IMR-90 (cell line): ENCODE measurements at regions not wholly inside any gene's neighbourhood (a gene's known extent, or its start where the extent isn't known, plus 50 kb on each side); places are given as distances from the start of the nearest gene placed in this dataset.

Experiments used
- ATAC-seq: fragments of 200-7000 bp; cut with Tn5 transposase; 2 replicates; pipeline ENCODE4 v1.9.1; 2020; ENCODE audit warnings: low read depth, mild to moderate bottlenecking, moderate library complexity
- BruUV-seq: library from RNA; stranded (reverse); fragments of 400-500 nt; replicated peaks from 2 replicates; lab custom pipeline; 2021; lab: Mats Ljungman, UMichigan
- CTCF ChIA-PET: fragments of 300-600 bp; formaldehyde crosslinking; extraction: SDS; loops from one replicate; lab custom pipeline; 2021; ENCODE audit warnings: antibody characterized with exemption; lab: Yijun Ruan, JAX
- POLR2A ChIA-PET: fragments of 300-600 bp; sonication (Branson Sonifier 250); formaldehyde crosslinking; loops from one replicate; lab custom pipeline; 2022; ENCODE audit warnings: antibody characterized with exemption; ENCODE audit not compliant: unreplicated experiment; lab: Charles Lee
- DNase-seq: peaks from one replicate; pipeline ENCODE4 v3.0.0; 2013
- H2AFZ ChIP-seq: replicated peaks from 2 replicates; pipeline ENCODE3; 2013; ENCODE audit warnings: low read length, mild to moderate bottlenecking; ENCODE audit not compliant: poor library complexity
- H2AK5ac ChIP-seq: 2 replicates; pipeline ENCODE4 v1.6.1; 2013; ENCODE audit warnings: low read depth, low read length, inconsistent platforms
- H2AK9ac ChIP-seq: replicated peaks from 2 replicates; pipeline ENCODE3; 2013; ENCODE audit warnings: mild to moderate bottlenecking, low read depth, low read length, moderate library complexity; ENCODE audit not compliant: poor library complexity
- H2BK120ac ChIP-seq: 2 replicates; pipeline ENCODE4 v1.6.1; 2013; ENCODE audit warnings: low read depth, low read length, inconsistent platforms
- H2BK15ac ChIP-seq: 3 replicates; pipeline ENCODE4 v1.6.1; 2013; ENCODE audit warnings: low read depth, low read length, inconsistent platforms
- H2BK20ac ChIP-seq: 2 replicates; pipeline ENCODE4 v1.6.1; 2013; ENCODE audit warnings: low read depth, mild to moderate bottlenecking, inconsistent platforms, low read length, moderate library complexity
- H2BK5ac ChIP-seq: 2 replicates; pipeline ENCODE4 v1.6.1; 2013; ENCODE audit warnings: mild to moderate bottlenecking, low read depth, low read length, inconsistent platforms; ENCODE audit not compliant: poor library complexity, severe bottlenecking
- H3K14ac ChIP-seq: replicated peaks from 2 replicates; pipeline ENCODE4 v1.6.1; 2013; ENCODE audit warnings: low read depth, low read length, inconsistent platforms
- H3K18ac ChIP-seq: 2 replicates; pipeline ENCODE4 v1.6.1; 2013; ENCODE audit warnings: low read depth, low read length, control low read depth
- H3K23ac ChIP-seq: 2 replicates; pipeline ENCODE4 v1.6.1; 2013; ENCODE audit warnings: low read depth, low read length, inconsistent platforms
- H3K27ac ChIP-seq: 2 replicates; pipeline ENCODE4 v1.5.1; 2013; ENCODE audit warnings: mild to moderate bottlenecking, control low read depth, low read length; ENCODE audit not compliant: insufficient read depth
- H3K27me3 ChIP-seq: 2 replicates; pipeline ENCODE4 v1.6.1; 2013; ENCODE audit warnings: low read length; ENCODE audit not compliant: control insufficient read depth, insufficient read depth
- H3K36me3 ChIP-seq: 2 replicates; pipeline ENCODE4 v1.6.1; 2013; ENCODE audit warnings: low read length, mixed read lengths; ENCODE audit not compliant: control insufficient read depth, insufficient read depth
- H3K4ac ChIP-seq: 2 replicates; pipeline ENCODE4 v1.6.1; 2013; ENCODE audit warnings: low read depth, low read length, inconsistent platforms
- H3K4me1 ChIP-seq: 2 replicates; pipeline ENCODE4 v1.6.1; 2013; ENCODE audit warnings: low read length, mixed read lengths; ENCODE audit not compliant: control insufficient read depth, insufficient read depth
- H3K4me2 ChIP-seq: 2 replicates; pipeline ENCODE4 v1.6.1; 2013; ENCODE audit warnings: low read depth, mild to moderate bottlenecking, control low read depth, low read length, moderate library complexity
- H3K4me3 ChIP-seq: 2 replicates; pipeline ENCODE4 v1.5.1; 2013; ENCODE audit warnings: low read depth, mild to moderate bottlenecking, control low read depth, low read length, moderate library complexity; ENCODE audit not compliant: insufficient read depth
- H3K56ac ChIP-seq: 2 replicates; pipeline ENCODE4 v1.6.1; 2013; ENCODE audit warnings: low read length, inconsistent platforms; ENCODE audit not compliant: insufficient read depth; ENCODE audit errors: extremely low read depth
- H3K79me1 ChIP-seq, 2 experiments: 2 replicates each; pipeline ENCODE4 v1.6.1; 2013; ENCODE audit warnings: low read length in 2 of 2, inconsistent platforms in 1 of 2, low read depth in 1 of 2
- H3K9ac ChIP-seq: 2 replicates; pipeline ENCODE4 v1.6.1; 2013; ENCODE audit warnings: low read depth, low read length, control low read depth
- H3K9me1 ChIP-seq: 2 replicates; pipeline ENCODE4 v1.6.1; 2013; ENCODE audit warnings: low read length, inconsistent platforms; ENCODE audit not compliant: insufficient read depth
- H3K9me3 ChIP-seq: 2 replicates; pipeline ENCODE4 v1.6.1; 2013; ENCODE audit warnings: low read length; ENCODE audit not compliant: control insufficient read depth, insufficient read depth
- H4K20me1 ChIP-seq: 2 replicates; pipeline ENCODE4 v1.6.1; 2013; ENCODE audit warnings: low read length, inconsistent platforms; ENCODE audit not compliant: insufficient read depth
- H4K5ac ChIP-seq: 2 replicates; pipeline ENCODE4 v1.6.1; 2013; ENCODE audit warnings: mild to moderate bottlenecking, low read depth, low read length, control low read depth
- H4K8ac ChIP-seq, 2 experiments: 2 replicates each; pipeline ENCODE4 v1.6.1; 2013; ENCODE audit warnings: low read depth in 2 of 2, low read length in 2 of 2, control low read depth in 1 of 2, inconsistent platforms in 1 of 2
- H4K91ac ChIP-seq: 2 replicates; pipeline ENCODE4 v1.6.1; 2013; ENCODE audit warnings: low read depth, low read length, inconsistent platforms; ENCODE audit not compliant: insufficient read depth
- BHLHE40 ChIP-seq: fragments of 150-350 bp; IDR thresholded peaks from 2 replicates; pipeline ENCODE4 v1.6.1; 2016; ENCODE audit warnings: mild to moderate bottlenecking, low read depth, low read length
- CEBPB ChIP-seq: IDR thresholded peaks from 2 replicates; pipeline ENCODE4 v1.6.1; 2012; ENCODE audit warnings: low read depth, low read length, improper control_type of control experiment
- CHD1 ChIP-seq: IDR thresholded peaks from 2 replicates; pipeline ENCODE4 v1.6.1; 2012; ENCODE audit warnings: low read depth, low read length, improper control_type of control experiment
- CTCF ChIP-seq: conservative IDR thresholded peaks from 2 replicates; pipeline ENCODE4 v1.5.1; 2012; ENCODE audit warnings: mild to moderate bottlenecking, low read depth, low read length, improper control_type of control experiment
- FOS ChIP-seq: fragments of 150-350 bp; IDR thresholded peaks from 2 replicates; pipeline ENCODE4 v1.6.1; 2016; ENCODE audit warnings: low read depth, low read length
- MAFK ChIP-seq: IDR thresholded peaks from 2 replicates; pipeline ENCODE4 v1.6.1; 2012; ENCODE audit warnings: low read depth, low read length, improper control_type of control experiment
- MAZ ChIP-seq: IDR thresholded peaks from 2 replicates; pipeline ENCODE4 v1.6.1; 2012; ENCODE audit warnings: low read depth, mild to moderate bottlenecking, low read length, improper control_type of control experiment, moderate library complexity, borderline replicate concordance
- MXI1 ChIP-seq: IDR thresholded peaks from 2 replicates; pipeline ENCODE4 v1.6.1; 2012; ENCODE audit warnings: low read depth, mild to moderate bottlenecking, low read length, moderate library complexity, borderline replicate concordance
- NFE2L2 ChIP-seq: fragments of 150-350 bp; IDR thresholded peaks from 2 replicates; pipeline ENCODE4 v1.6.1; 2016; ENCODE audit warnings: low read depth, mild to moderate bottlenecking, low read length
- POLR2A ChIP-seq: IDR thresholded peaks from 2 replicates; pipeline ENCODE4 v1.6.1; 2012; ENCODE audit warnings: mild to moderate bottlenecking, low read depth, low read length
- RAD21 ChIP-seq: IDR thresholded peaks from 2 replicates; pipeline ENCODE4 v1.6.1; 2012; ENCODE audit warnings: low read length, improper control_type of control experiment
- RCOR1 ChIP-seq: IDR thresholded peaks from 2 replicates; pipeline ENCODE4 v1.6.1; 2012; ENCODE audit warnings: mild to moderate bottlenecking, low read length, improper control_type of control experiment; ENCODE audit not compliant: insufficient replicate concordance
- RFX5 ChIP-seq: IDR thresholded peaks from 2 replicates; pipeline ENCODE4 v1.8.0; 2012; ENCODE audit warnings: low read depth, mild to moderate bottlenecking, low read length, moderate library complexity
- SMC3 ChIP-seq: fragments of 150-350 bp; IDR thresholded peaks from 2 replicates; pipeline ENCODE4 v1.6.1; 2016; ENCODE audit warnings: low read depth, mild to moderate bottlenecking, antibody characterized with exemption, low read length, moderate library complexity
- USF2 ChIP-seq: fragments of 150-350 bp; IDR thresholded peaks from 2 replicates; pipeline ENCODE4 v1.6.1; 2017; ENCODE audit warnings: mild to moderate bottlenecking, antibody characterized with exemption, low read length, low read depth
- WGBS, 2 experiments: methylation state at CpG; one replicate each; pipeline versions ENCODE4 v1.1.5 to v1.1.7; 2013; ENCODE audit warnings: missing lambda C conversion rate in 2 of 2; ENCODE audit not compliant: insufficient read length in 1 of 2; ENCODE audit errors: extremely low coverage in 2 of 2; 5-methylcytosine and 5-hydroxymethylcytosine counted together
- dilution Hi-C: fragments of 300-500 bp; cut with HindIII; formaldehyde crosslinking; loops from one replicate; pipeline ENCODE4 v1.14.3; 2018; ENCODE audit warnings: low sequenced_read_pairs; ENCODE audit not compliant: unreplicated experiment
- in situ Hi-C: fragments of 300-500 bp; cut with MboI; formaldehyde crosslinking; loops from 3 replicates; pipeline ENCODE4 v1.14.3; 2019; ENCODE audit warnings: low sequenced_read_pairs, inconsistent platforms, mixed read lengths
- intact Hi-C: fragments of 100-400 bp; cut with micrococcal nuclease; formaldehyde crosslinking; loops from 2 replicates; pipeline ENCODE4 v1.10.0; 2022
- TF ChIP-seq, protein P1 (sequence below): fragments of 150-350 bp; IDR thresholded peaks from 2 replicates; pipeline ENCODE4 v1.6.1; 2016; ENCODE audit warnings: low read depth, mild to moderate bottlenecking, low read length, moderate library complexity, borderline replicate concordance

DNA sequence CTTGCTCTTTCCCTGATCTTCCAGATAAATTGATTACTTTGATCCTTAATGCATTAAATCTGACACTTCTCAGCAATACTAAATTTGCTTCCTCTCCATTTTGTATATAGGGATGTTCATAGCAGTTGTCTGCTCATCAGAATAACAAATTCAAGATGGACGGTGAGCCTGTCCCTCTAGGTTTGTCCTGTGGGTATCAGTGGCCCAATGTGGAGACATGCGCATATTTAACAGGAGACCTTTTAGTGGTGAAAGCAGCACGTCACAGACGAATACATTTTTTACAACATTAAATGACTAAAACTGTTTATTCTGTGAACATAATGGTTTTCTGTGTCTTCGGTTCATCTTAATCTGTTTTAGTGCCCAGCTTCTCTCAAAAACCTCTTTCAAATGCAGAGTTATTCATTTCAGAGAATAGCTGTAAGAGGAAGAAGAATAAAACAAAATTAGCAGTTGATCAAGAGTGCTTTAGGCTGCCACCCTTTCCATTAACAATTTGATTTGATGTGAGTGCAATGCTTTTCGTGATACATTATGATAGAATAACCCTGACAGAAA is 1970.4 kb upstream of the WWC1 start:
- Histone ChIP-seq H3K4me3 (no peak overlapping the region), H3K14ac (no peak overlapping the region), H4K8ac (no peak overlapping the region), H2AFZ (no peak overlapping the region), H3K4ac (no peak overlapping the region), H2BK15ac (no peak overlapping the region), H2AK5ac (no peak overlapping the region), H3K9ac (no peak overlapping the region), H4K20me1 (no peaks in the 10 kb centered on the region), H3K18ac (no peak overlapping the region), H2BK5ac (no peak overlapping the region), H3K4me2 (no peak overlapping the region), H3K4me1 (no peaks in the 10 kb centered on the region), H3K23ac (no peak overlapping the region), H3K56ac (no peak overlapping the region), H3K9me3 (peaks cover 16% of the 10 kb centered on the region), H2BK20ac (no peak overlapping the region), H2BK120ac (no peak overlapping the region), H3K36me3 (no peaks in the 10 kb centered on the region), H3K9me1 (no peaks in the 10 kb centered on the region), H3K27ac (no peak overlapping the region), H3K79me1 (no peaks in the 10 kb centered on the region), H4K5ac (no peak overlapping the region), H3K27me3 (no peaks in the 10 kb centered on the region), H4K91ac (no peak overlapping the region), H2AK9ac (no peak overlapping the region)
- ChIA-PET CTCF (no interaction called here), POLR2A (no interaction called here)
- intact Hi-C loops (no loop called here), in situ Hi-C loops (no loop called here), dilution Hi-C loops (no loop called here)
- DNase-seq: no peak
- no TSS peak for BruUV-seq
- TF ChIP-seq RFX5 (no peak), FOS (no peak), USF2 (no peak), MAFK (no peak), MXI1 (no peak), BHLHE40 (no peak), CHD1 (no peak), RAD21 (no peak), MAZ (no peak), CEBPB (no peak), CTCF (no peak), RCOR1 (no peak), SMC3 (no peak), POLR2A (no peak), NFE2L2 (no peak)
- TF ChIP-seq, protein P1, sequence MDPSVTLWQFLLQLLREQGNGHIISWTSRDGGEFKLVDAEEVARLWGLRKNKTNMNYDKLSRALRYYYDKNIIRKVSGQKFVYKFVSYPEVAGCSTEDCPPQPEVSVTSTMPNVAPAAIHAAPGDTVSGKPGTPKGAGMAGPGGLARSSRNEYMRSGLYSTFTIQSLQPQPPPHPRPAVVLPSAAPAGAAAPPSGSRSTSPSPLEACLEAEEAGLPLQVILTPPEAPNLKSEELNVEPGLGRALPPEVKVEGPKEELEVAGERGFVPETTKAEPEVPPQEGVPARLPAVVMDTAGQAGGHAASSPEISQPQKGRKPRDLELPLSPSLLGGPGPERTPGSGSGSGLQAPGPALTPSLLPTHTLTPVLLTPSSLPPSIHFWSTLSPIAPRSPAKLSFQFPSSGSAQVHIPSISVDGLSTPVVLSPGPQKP: no peak
- WGBS, 2 experiments: no CpG with 5 or more reads among the region's 6 CpGs
- no peak for ATAC-seq
